OCI-LY7 (cell line): ENCODE measurements at regions not wholly inside any gene's neighbourhood (a gene's known extent, or its start where the extent isn't known, plus 50 kb on each side); places are given as distances from the start of the nearest gene placed in this dataset.

Experiments
- BruUV-seq: library from RNA; stranded (reverse); fragments of 400-500 nt; replicated peaks from 2 replicates; lab custom pipeline; 2021; lab: Mats Ljungman, UMichigan
- CTCF ChIA-PET: fragments of 300-600 bp; sonication (Branson Sonifier 250); formaldehyde crosslinking; loops from one replicate; lab custom pipeline; 2022; ENCODE audit warnings: antibody characterized with exemption; ENCODE audit not compliant: unreplicated experiment; lab: Charles Lee
- POLR2A ChIA-PET: fragments of 300-600 bp; sonication (Branson Sonifier 250); formaldehyde crosslinking; loops from one replicate; lab custom pipeline; 2022; ENCODE audit warnings: antibody characterized with exemption; lab: Charles Lee
- DNase-seq: peaks from one replicate; pipeline ENCODE4 v3.0.0-alpha.2; 2015; ENCODE audit warnings: low spot score
- H2AFZ ChIP-seq: fragments of 200-600 bp; sonication (generic), shearing (Covaris generic); 2 replicates; pipeline ENCODE4 v1.6.1; 2014; ENCODE audit warnings: mild to moderate bottlenecking, antibody characterized with exemption, low read length, moderate library complexity
- H3K27ac ChIP-seq: fragments of 200-600 bp; sonication (generic); 2 replicates; pipeline ENCODE4 v1.5.1; 2014; ENCODE audit warnings: mixed run types, low read depth, mild to moderate bottlenecking, moderate library complexity, low read length, inconsistent platforms; ENCODE audit not compliant: poor library complexity, severe bottlenecking
- H3K36me3 ChIP-seq: fragments of 200-600 bp; sonication (generic); 2 replicates; pipeline ENCODE4 v1.6.1; 2014; ENCODE audit warnings: mild to moderate bottlenecking, antibody characterized with exemption, low read length, moderate library complexity, mixed read lengths; ENCODE audit not compliant: insufficient read depth
- H3K4me1 ChIP-seq: fragments of 200-600 bp; sonication (generic); 2 replicates; pipeline ENCODE4 v1.5.1; 2014; ENCODE audit warnings: mild to moderate bottlenecking, low read length; ENCODE audit not compliant: insufficient read depth, poor library complexity, severe bottlenecking
- H3K4me2 ChIP-seq: fragments of 200-600 bp; sonication (generic); 2 replicates; pipeline ENCODE4 v1.6.1; 2014; ENCODE audit warnings: mild to moderate bottlenecking, low read length
- H3K4me3 ChIP-seq: fragments of 200-600 bp; sonication (generic); 2 replicates; pipeline ENCODE4 v1.5.1; 2014; ENCODE audit warnings: mild to moderate bottlenecking, low read depth, low read length; ENCODE audit not compliant: poor library complexity, severe bottlenecking
- H3K79me2 ChIP-seq: fragments of 200-600 bp; sonication (generic); 2 replicates; pipeline ENCODE4 v1.6.1; 2016; ENCODE audit warnings: low read depth, mild to moderate bottlenecking, low read length, moderate library complexity, mixed read lengths; ENCODE audit not compliant: insufficient read depth
- H3K9me2 ChIP-seq: fragments of 200-600 bp; sonication (generic); 2 replicates; pipeline ENCODE4 v1.6.1; 2016; ENCODE audit warnings: mild to moderate bottlenecking, low read length, mixed read lengths; ENCODE audit not compliant: insufficient read depth
- H3K9me3 ChIP-seq: fragments of 200-600 bp; sonication (generic); 2 replicates; pipeline ENCODE4 v1.6.1; 2014; ENCODE audit warnings: mild to moderate bottlenecking, mixed run types, low read length, mixed read lengths
- H4K20me1 ChIP-seq: fragments of 200-600 bp; sonication (generic); 2 replicates; pipeline ENCODE4 v1.6.1; 2014; ENCODE audit warnings: mild to moderate bottlenecking, antibody characterized with exemption, low read length, moderate library complexity, mixed read lengths; ENCODE audit not compliant: insufficient read depth
- EZH2phosphoT487 ChIP-seq: fragments of 200-600 bp; sonication (generic); IDR thresholded peaks from 2 replicates; pipeline ENCODE4 v1.6.1; 2018; ENCODE audit warnings: low read depth, borderline replicate concordance, mild to moderate bottlenecking, mixed run types, antibody characterized with exemption, low read length, moderate library complexity, mixed read lengths
- intact Hi-C: fragments of 100-400 bp; cut with micrococcal nuclease; formaldehyde crosslinking; loops from one replicate; pipeline ENCODE4 v1.10.0; 2022; ENCODE audit not compliant: unreplicated experiment
- TF ChIP-seq, protein P1 (sequence below): fragments of 200-600 bp; sonication (generic); conservative IDR thresholded peaks from 2 replicates; pipeline ENCODE4 v1.5.1; 2014; ENCODE audit warnings: mild to moderate bottlenecking, antibody characterized with exemption, low read length, moderate library complexity, mixed read lengths

DNA sequence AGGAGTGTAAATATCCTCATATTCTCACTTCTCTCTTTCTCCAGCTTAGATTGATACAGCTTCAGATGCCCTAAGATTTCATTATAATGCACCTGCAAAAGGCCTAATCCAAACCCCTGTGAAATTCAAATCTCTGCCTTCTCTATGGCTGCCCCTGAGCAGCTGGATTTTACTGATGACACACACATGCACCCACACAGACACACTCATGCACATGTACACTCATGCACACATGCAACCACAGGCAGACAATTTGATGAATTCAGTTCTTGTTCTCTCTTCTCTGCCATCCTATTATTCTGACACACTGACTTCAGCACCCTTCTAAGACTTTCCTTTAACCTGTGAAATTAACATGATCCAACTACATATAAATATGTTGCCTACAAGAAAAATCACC lies 563.2 kb downstream of the RNF144A start:
- H3K4me1 ChIP-seq: no peaks in the 10 kb centered on the region
- BruUV-seq: no TSS peak
- H2AFZ ChIP-seq: no peak overlapping the region
- no peaks in the 10 kb centered on the region for H3K79me2 ChIP-seq
- H3K9me3 ChIP-seq: no peaks in the 10 kb centered on the region; the same call in 1 of the 2 replicates
- intact Hi-C loops: no loop called here
- no peak for DNase-seq
- no peaks in the 10 kb centered on the region for H3K36me3 ChIP-seq
- ChIA-PET POLR2A (interaction anchor here (0.6 kb wide), 1 partner anchor 377 kb away, joined by 3 read pairs; no protein-coding TSS in a partner anchor), CTCF (no interaction called here)
- no peak overlapping the region for H3K4me2 ChIP-seq
- H3K9me2 ChIP-seq: no peaks in the 10 kb centered on the region
- H3K4me3 ChIP-seq: no peak overlapping the region
- H4K20me1 ChIP-seq: no peaks in the 10 kb centered on the region
- H3K27ac ChIP-seq: no peak overlapping the region
- TF ChIP-seq, protein P1, sequence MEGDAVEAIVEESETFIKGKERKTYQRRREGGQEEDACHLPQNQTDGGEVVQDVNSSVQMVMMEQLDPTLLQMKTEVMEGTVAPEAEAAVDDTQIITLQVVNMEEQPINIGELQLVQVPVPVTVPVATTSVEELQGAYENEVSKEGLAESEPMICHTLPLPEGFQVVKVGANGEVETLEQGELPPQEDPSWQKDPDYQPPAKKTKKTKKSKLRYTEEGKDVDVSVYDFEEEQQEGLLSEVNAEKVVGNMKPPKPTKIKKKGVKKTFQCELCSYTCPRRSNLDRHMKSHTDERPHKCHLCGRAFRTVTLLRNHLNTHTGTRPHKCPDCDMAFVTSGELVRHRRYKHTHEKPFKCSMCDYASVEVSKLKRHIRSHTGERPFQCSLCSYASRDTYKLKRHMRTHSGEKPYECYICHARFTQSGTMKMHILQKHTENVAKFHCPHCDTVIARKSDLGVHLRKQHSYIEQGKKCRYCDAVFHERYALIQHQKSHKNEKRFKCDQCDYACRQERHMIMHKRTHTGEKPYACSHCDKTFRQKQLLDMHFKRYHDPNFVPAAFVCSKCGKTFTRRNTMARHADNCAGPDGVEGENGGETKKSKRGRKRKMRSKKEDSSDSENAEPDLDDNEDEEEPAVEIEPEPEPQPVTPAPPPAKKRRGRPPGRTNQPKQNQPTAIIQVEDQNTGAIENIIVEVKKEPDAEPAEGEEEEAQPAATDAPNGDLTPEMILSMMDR: no peak
- no peak for TF ChIP-seq EZH2phosphoT487

DNA sequence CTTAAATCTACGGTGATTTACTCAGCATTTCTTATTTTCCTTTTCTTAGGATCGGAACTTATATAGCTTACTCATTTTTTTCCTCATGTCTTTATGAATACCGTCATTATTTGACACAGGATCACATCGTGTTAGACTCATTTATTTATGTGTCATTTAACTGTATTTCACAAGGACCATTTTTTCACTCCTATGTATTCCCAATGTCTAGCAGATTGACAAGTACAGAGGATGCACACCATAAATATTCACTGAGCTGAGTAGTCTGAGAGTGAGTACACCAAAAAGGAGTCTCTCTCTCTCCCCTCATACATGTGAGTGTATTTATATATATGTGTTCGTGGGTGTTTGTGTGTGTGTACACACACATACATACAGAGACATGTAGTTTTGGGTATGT lies 573.5 kb downstream of the RNF144A start:
- H2AFZ ChIP-seq: no peak overlapping the region
- TF ChIP-seq EZH2phosphoT487: no peak
- TF ChIP-seq, protein P1: no peak
- H3K4me2 ChIP-seq: no peak overlapping the region
- H4K20me1 ChIP-seq: no peaks in the 10 kb centered on the region
- H3K9me3 ChIP-seq: no peaks in the 10 kb centered on the region
- ChIA-PET POLR2A (interaction anchor here (0.9 to 1.8 kb wide), 2 partner anchors 9 to 64 kb away, joined by 3 to 4 read pairs; no protein-coding TSS in a partner anchor), CTCF (no interaction called here)
- BruUV-seq: no TSS peak
- DNase-seq: no peak
- intact Hi-C loops: no loop called here
- no peaks in the 10 kb centered on the region for H3K36me3 ChIP-seq
- no peaks in the 10 kb centered on the region for H3K9me2 ChIP-seq
- no peak overlapping the region for H3K27ac ChIP-seq
- no peak overlapping the region for H3K4me3 ChIP-seq
- H3K79me2 ChIP-seq: no peaks in the 10 kb centered on the region
- no peaks in the 10 kb centered on the region for H3K4me1 ChIP-seq

DNA sequence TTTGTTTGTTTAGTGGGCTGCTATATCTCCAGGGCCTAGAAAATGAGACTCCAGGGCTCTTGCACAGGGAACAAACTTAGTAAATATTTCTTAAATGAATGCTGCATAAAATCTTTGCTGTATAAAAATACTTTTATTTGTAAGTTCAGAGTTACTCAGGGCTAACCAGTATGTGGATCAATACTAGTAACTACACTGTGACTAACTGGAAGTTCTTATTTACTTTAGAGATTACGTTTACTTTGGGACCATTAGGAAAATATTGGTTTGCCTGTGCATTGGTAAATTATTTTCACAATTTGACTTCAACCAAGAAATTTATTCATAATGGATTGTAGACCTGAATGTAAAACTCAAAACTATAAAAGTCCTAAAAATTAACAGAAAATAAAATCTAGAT lies 575.5 kb downstream of the RNF144A start:
- no TSS peak for BruUV-seq
- CTCF ChIA-PET: no interaction called here
- no peaks in the 10 kb centered on the region for H3K79me2 ChIP-seq
- no peaks in the 10 kb centered on the region for H3K9me3 ChIP-seq
- no peak for DNase-seq
- H3K4me1 ChIP-seq: no peaks in the 10 kb centered on the region
- no peak overlapping the region for H3K4me2 ChIP-seq
- POLR2A ChIA-PET: no interaction called here
- no peak overlapping the region for H3K4me3 ChIP-seq
- H2AFZ ChIP-seq: no peak overlapping the region
- intact Hi-C loops: no loop called here
- H4K20me1 ChIP-seq: no peaks in the 10 kb centered on the region
- H3K27ac ChIP-seq: no peak overlapping the region
- H3K36me3 ChIP-seq: no peaks in the 10 kb centered on the region
- TF ChIP-seq EZH2phosphoT487: no peak
- TF ChIP-seq, protein P1: no peak
- no peaks in the 10 kb centered on the region for H3K9me2 ChIP-seq
